Aorta (tissue), 5 donors: ENCODE measurements at regions not wholly inside any gene's neighbourhood (a gene's known extent, or its start where the extent isn't known, plus 50 kb on each side); places are given as distances from the start of the nearest gene placed in this dataset.

Experiments
- ATAC-seq: fragments of 200-7000 bp; cut with Tn5 transposase; one replicate; pipeline ENCODE4 v1.9.1; 2022; ENCODE audit warnings: moderate library complexity; ENCODE audit not compliant: low FRiP score
- DNase-seq, 2 donors: peaks; one replicate each; pipeline ENCODE4 v3.0.0-alpha.2; 2020
- H3K27ac ChIP-seq, 2 donors: one replicate each; pipeline ENCODE4 v1.5.1; 2013; ENCODE audit warnings: low read length in 2 of 2, mild to moderate bottlenecking in 2 of 2, moderate library complexity in 2 of 2, control low read depth in 1 of 2, inconsistent platforms in 1 of 2, low read depth in 1 of 2
- H3K27me3 ChIP-seq, 2 donors: one replicate each; pipeline ENCODE4 v1.6.1; 2013; ENCODE audit warnings: control low read depth in 1 of 2, low read length in 1 of 2, mild to moderate bottlenecking in 1 of 2, moderate library complexity in 1 of 2; ENCODE audit not compliant: insufficient read depth in 2 of 2, control insufficient read depth in 1 of 2
- H3K36me3 ChIP-seq, 2 donors: one replicate each; pipeline ENCODE4 v1.6.1; 2013; ENCODE audit warnings: control low read depth in 1 of 2, low read length in 1 of 2, mild to moderate bottlenecking in 1 of 2; ENCODE audit not compliant: insufficient read depth in 2 of 2, control insufficient read depth in 1 of 2
- H3K4me1 ChIP-seq, 2 donors: one replicate each; pipeline ENCODE4 v1.6.1; 2013; ENCODE audit warnings: low read length in 2 of 2, control low read depth in 1 of 2, mild to moderate bottlenecking in 1 of 2, moderate library complexity in 1 of 2; ENCODE audit not compliant: insufficient read depth in 2 of 2, control insufficient read depth in 1 of 2
- H3K4me3 ChIP-seq, 2 donors: one replicate each; pipeline ENCODE4 v1.5.1; 2013; ENCODE audit warnings: low read length in 2 of 2, control low read depth in 1 of 2, mild to moderate bottlenecking in 1 of 2
- H3K9me3 ChIP-seq: one replicate; pipeline ENCODE4 v1.6.1; 2013; ENCODE audit warnings: mild to moderate bottlenecking, low read length; ENCODE audit not compliant: control insufficient read depth
- WGBS, 2 donors: extraction: QIAGEN DNeasy Blood & Tissue Kit; methylation state at CpG; one replicate each; pipeline ENCODE4 v1.1.7; 2013; 5-methylcytosine and 5-hydroxymethylcytosine counted together
- intact Hi-C, 2 donors: fragments of 100-400 bp; cut with DNase I; formaldehyde crosslinking; loops; one replicate each; pipeline versions ENCODE4 v1.14.2 to v1.15.0; 2022
- donor health status: healthy with polysubstance abuse.
- donor health status: Bipolar disorder and iron deficiency.
- donor health status: DM: no; HTN: no; CAD: no.
- donor health status: DM: no; HTN: no; CAD: no.
- donor health status: DM: yes; HTN: yes; CAD: no.

- H3K27ac ChIP-seq: peak overlapping the region; percentile 31 to 80
- peaks cover 6 to 7% of the 10 kb centered on the region in 2 donors for H3K4me1 ChIP-seq
- H3K4me3 ChIP-seq: no peak overlapping the region
- ATAC-seq (peak; percentile 77), DNase-seq (peak; percentile 82 to 84)
- no peaks in the 10 kb centered on the region for H3K9me3 ChIP-seq
- no peaks in the 10 kb centered on the region for H3K27me3 ChIP-seq
- intact Hi-C loops: no loop called here
- 3 to 7% methylated on average over 5 of the region's 5 CpGs for WGBS, 2 donors
- H3K36me3 ChIP-seq: no peaks in the 10 kb centered on the region
Measured at GRCh38 chr10:78335691-78336401, 302.2 kb downstream of the RPS24 start.

DNA sequence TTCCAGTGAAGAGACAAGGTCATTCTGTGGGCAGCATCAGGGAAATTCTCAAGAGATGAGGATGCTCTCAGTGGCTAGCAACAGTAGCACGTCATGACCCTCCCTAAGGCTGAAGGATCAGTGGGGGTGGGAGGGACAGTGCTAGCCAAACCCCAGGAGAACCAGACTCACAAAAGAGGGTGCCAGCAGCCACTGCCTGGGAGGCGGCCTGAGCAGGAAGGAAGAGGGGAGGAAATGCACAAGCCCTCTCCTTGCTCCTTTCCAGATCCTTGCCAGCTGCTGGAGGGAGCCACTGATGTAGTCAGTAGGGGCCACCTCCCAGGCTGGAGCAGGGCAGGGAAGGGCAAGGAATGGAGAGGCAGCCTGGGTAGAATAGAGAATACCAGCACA is 302.7 kb downstream of the RPS24 start:
- no peaks in the 10 kb centered on the region for H3K36me3 ChIP-seq
- no peaks in the 10 kb centered on the region for H3K27me3 ChIP-seq
- H3K27ac ChIP-seq: peak overlapping the region in 1 of 2 donors; percentile 53
- H3K4me1 ChIP-seq: peaks cover 4 to 5% of the 10 kb centered on the region in 2 donors
- WGBS, 2 donors: 14 to 22% methylated on average over 2 of the region's 2 CpGs
- H3K4me3 ChIP-seq: no peak overlapping the region
- intact Hi-C loops: no loop called here
- peak; percentile 10 for ATAC-seq
- H3K9me3 ChIP-seq: no peaks in the 10 kb centered on the region
- no peak for DNase-seq

- DNase-seq (no peak), ATAC-seq (no peak)
- Histone ChIP-seq H3K4me1 (peaks cover 4 to 5% of the 10 kb centered on the region in 2 donors), H3K27ac (no peak overlapping the region), H3K9me3 (no peaks in the 10 kb centered on the region), H3K36me3 (no peaks in the 10 kb centered on the region), H3K4me3 (no peak overlapping the region), H3K27me3 (no peaks in the 10 kb centered on the region)
- 72 to 73% methylated on average over 4 of the region's 4 CpGs for WGBS, 2 donors
- intact Hi-C loops: no loop called here
Measured at GRCh38 chr10:78337016-78337415, 303.4 kb downstream of the RPS24 start.

DNA sequence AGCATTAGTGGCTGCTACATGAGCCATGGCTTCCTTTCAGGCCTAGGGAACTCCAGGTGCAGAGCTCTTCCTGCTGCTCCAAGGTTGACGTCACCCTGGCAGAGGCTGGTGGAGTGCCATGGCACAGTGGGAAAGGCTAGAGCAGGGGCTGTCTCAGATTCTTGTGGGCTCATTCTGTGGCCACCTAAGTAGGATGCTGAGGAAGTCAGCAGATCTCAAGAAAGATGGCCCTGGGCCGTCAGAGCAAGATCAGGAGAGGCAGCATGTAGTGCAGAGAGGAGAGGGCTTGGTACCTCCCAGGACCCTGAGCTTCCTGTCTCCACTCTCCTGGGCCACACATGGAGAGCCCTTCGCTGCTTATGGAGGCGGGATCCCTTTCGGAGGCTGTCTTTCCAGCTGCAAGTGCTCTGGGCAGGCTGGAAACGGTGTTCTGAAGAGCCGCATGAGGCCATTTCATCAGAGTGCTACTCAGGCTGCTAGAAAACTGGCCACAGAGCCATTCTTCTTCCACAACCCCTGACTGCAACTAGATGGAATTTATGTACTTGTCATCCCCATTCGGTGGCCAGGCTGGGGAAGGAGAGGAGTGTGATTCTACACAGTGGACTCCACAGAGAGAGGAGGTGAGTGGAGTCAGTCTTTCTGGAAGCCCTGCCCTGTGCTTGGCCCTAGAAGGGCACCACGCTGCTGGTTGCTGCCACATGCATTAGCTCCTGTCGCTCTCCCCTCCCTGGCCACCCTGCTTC is 304.2 kb downstream of the RPS24 start:
- Histone ChIP-seq H3K9me3 (no peaks in the 10 kb centered on the region), H3K27ac (no peak overlapping the region), H3K4me3 (no peak overlapping the region), H3K4me1 (peaks cover 4 to 5% of the 10 kb centered on the region in 2 donors), H3K27me3 (no peaks in the 10 kb centered on the region), H3K36me3 (no peaks in the 10 kb centered on the region)
- no peak for ATAC-seq
- intact Hi-C loops: no loop called here
- WGBS, 2 donors: 78 to 84% methylated on average over 10 of the region's 10 CpGs
- no peak for DNase-seq

DNA sequence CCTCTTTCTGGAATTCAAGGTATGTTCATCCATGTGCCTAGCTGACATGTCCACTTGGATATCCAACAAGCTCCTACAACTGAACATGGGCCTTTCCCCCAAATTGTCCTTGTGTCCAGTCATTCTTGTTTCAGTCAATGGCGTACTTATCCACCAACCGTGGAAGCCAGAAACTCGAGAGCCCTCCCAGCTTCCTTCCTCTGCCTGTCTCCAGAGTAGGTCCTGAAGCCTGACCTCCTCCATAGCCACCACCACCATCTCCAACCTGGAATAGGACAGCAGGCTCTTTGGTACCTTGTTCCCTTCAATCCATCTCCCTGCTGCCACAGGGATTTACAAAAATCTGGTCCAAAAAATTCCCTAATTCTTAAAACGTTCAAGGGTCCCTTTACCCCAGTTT is 305.1 kb downstream of the RPS24 start:
- H3K9me3 ChIP-seq: no peaks in the 10 kb centered on the region
- no peaks in the 10 kb centered on the region for H3K36me3 ChIP-seq
- H3K4me1 ChIP-seq: peaks cover 4 to 5% of the 10 kb centered on the region in 2 donors
- H3K4me3 ChIP-seq: no peak overlapping the region
- ATAC-seq (no peak), DNase-seq (no peak)
- WGBS, 2 donors: 89 to 90% methylated on average over 4 of the region's 4 CpGs
- H3K27me3 ChIP-seq: no peaks in the 10 kb centered on the region
- intact Hi-C loops: no loop called here
- H3K27ac ChIP-seq: no peak overlapping the region

- H3K27ac ChIP-seq: peak overlapping the region in 1 of 2 donors; percentile 11
- 3 to 7% methylated on average over 4 of the region's 4 CpGs for WGBS, 2 donors
- ATAC-seq: no peak
Measured at GRCh38 chr10:78339251-78339650, 305.6 kb downstream of the RPS24 start.

DNA sequence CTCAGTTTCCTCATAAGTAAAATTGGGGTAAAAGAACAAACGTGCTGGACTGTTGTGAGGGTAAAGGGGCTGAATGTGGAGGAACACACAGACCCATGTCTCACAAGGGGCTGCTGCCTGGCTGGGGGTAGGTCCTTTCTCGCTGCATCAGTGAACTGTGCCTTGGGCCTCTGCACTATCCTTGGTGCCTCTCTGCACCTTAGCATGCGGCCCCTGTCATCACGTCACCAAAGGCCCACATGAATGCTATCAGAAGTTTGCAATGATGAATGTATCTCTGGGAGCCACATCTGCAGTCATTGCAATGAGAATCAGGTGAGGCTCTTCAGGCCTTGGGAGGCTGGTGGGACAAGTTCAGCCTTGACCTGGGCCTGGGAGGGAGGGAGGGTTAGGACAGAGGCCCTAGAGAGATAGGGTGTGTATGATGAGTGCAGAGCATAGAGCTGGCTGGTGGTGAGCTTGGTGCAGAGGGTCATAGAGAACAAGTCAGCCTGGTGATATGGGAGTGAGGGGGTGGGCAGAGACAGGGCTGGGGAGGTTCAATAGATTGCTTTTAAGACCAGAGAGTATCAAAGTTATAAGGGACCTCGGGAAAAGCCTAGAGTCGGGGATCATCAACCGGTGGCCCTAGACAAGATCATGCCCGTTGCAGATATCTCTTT is 308.4 kb downstream of the RPS24 start:
- Histone ChIP-seq H3K36me3 (no peaks in the 10 kb centered on the region), H3K27me3 (no peaks in the 10 kb centered on the region), H3K4me1 (peaks cover 0 to 3% of the 10 kb centered on the region in 2 donors), H3K27ac (no peak overlapping the region), H3K4me3 (no peak overlapping the region), H3K9me3 (no peaks in the 10 kb centered on the region)
- ATAC-seq: no peak
- DNase-seq: peak in 1 of 2 donors; percentile 22
- intact Hi-C loops: no loop called here
- WGBS, 2 donors: 90 to 99% methylated on average over 8 of the region's 8 CpGs

More at GRCh38 chr10:78339251-78339650, 305.6 kb downstream of the RPS24 start:
- intact Hi-C loops: no loop called here
- Histone ChIP-seq H3K4me1 (peaks cover 4 to 5% of the 10 kb centered on the region in 2 donors), H3K36me3 (no peaks in the 10 kb centered on the region), H3K4me3 (no peak overlapping the region), H3K9me3 (no peaks in the 10 kb centered on the region), H3K27me3 (no peaks in the 10 kb centered on the region)
- DNase-seq: no peak

DNA sequence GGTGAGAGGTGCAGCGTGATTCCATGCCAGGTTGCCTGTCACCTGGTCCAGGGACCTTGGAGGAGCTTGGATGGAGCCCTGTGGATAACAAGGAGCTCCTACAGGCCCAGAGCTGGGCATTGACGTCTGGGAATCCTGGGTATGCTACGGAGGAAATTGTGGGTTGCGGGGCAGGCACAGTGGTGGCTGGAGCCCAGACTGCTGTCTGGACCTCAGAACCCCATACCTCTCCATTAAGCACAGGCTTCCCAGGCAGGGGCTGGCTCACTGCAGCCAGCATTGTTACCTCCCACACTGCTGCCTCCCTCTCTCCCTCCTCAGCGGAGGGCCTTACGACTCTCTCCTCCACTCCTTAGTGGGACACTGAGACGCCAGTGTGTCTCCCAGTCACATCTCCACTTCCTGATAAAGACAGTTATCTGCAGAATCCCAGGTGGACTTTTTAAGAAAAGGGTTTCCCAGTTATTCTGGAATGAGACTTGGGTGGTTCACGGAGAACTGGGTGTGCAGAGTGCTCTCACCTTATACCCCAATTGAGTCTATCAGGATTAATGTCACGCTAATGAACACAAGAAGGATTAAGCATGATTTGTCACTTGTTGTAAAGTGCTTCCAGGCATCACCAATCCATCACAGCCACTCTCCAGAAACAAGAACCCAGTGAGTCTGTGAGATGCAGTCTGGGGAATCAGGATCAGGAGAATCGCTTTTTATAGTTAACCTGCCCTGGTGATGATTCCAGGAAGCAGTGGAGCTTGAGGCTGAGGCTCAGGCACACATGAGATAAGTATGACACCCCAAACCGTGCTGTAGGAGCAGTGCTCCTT is 309.4 kb downstream of the RPS24 start:
- no peaks in the 10 kb centered on the region for H3K9me3 ChIP-seq
- intact Hi-C loops: no loop called here
- H3K27ac ChIP-seq: no peak overlapping the region
- H3K4me1 ChIP-seq: peaks cover 0 to 3% of the 10 kb centered on the region in 2 donors
- WGBS, 2 donors: 81 to 84% methylated on average over 11 of the region's 11 CpGs
- H3K27me3 ChIP-seq: no peaks in the 10 kb centered on the region
- DNase-seq (peak in 1 of 2 donors; percentile 42), ATAC-seq (no peak)
- no peaks in the 10 kb centered on the region for H3K36me3 ChIP-seq
- no peak overlapping the region for H3K4me3 ChIP-seq
